GM19372 (cell line): ENCODE measurements at regions not wholly inside any gene's neighbourhood (a gene's known extent, or its start where the extent isn't known, plus 50 kb on each side); places are given as distances from the start of the nearest gene placed in this dataset.

Experiments used
- ATAC-seq: cut with Tn5 transposase; IDR thresholded peaks from one replicate; pipeline ENCODE4 v1.9.1; 2021; ENCODE audit warnings: mild to moderate bottlenecking, low read depth, moderate library complexity; ENCODE audit not compliant: unreplicated experiment

- no peak for ATAC-seq
Observed at GRCh38 chr2:15072836-15073235, 440.3 kb downstream of the LRATD1 start.

GRCh38 chr2:15073664-15074063, 441.1 kb downstream of the LRATD1 start:
- ATAC-seq: no peak

GRCh38 chr2:15074319-15074718, 441.8 kb downstream of the LRATD1 start:
- no peak for ATAC-seq

- no peak for ATAC-seq
Observed at GRCh38 chr2:15074751-15075700, 442.5 kb downstream of the LRATD1 start.

GRCh38 chr2:15076668-15077067, 444.2 kb downstream of the LRATD1 start:
- no peak for ATAC-seq

- no peak for ATAC-seq
Observed at GRCh38 chr2:15081356-15081755, 448.8 kb downstream of the LRATD1 start.

- no peak for ATAC-seq
Observed at GRCh38 chr2:15082105-15083058, 449.9 kb downstream of the LRATD1 start.

GRCh38 chr2:15084826-15085489, 452.4 kb downstream of the LRATD1 start:
- no peak for ATAC-seq

GRCh38 chr2:15092181-15092580, 459.7 kb downstream of the LRATD1 start:
- ATAC-seq: no peak

- no peak for ATAC-seq
Observed at GRCh38 chr2:15092691-15093090, 460.2 kb downstream of the LRATD1 start.

GRCh38 chr2:15094161-15094560, 461.6 kb downstream of the LRATD1 start:
- no peak for ATAC-seq

GRCh38 chr2:15096873-15097272, 464.3 kb downstream of the NBAS start:
- no peak for ATAC-seq

GRCh38 chr2:15107137-15107536, 454.0 kb downstream of the NBAS start:
- ATAC-seq: no peak

- ATAC-seq: no peak
Observed at GRCh38 chr2:15111718-15112117, 449.4 kb downstream of the NBAS start.

GRCh38 chr2:15112216-15112615, 448.9 kb downstream of the NBAS start:
- no peak for ATAC-seq

- no peak for ATAC-seq
Observed at GRCh38 chr2:15115776-15116175, 445.4 kb downstream of the NBAS start.

GRCh38 chr2:15116830-15117229, 444.3 kb downstream of the NBAS start:
- ATAC-seq: no peak
